ENCODE measurements at regions not wholly inside any gene's neighbourhood (a gene's known extent, or its start where the extent isn't known, plus 50 kb on each side); places are given as distances from the start of the nearest gene placed in this dataset.

DNA sequence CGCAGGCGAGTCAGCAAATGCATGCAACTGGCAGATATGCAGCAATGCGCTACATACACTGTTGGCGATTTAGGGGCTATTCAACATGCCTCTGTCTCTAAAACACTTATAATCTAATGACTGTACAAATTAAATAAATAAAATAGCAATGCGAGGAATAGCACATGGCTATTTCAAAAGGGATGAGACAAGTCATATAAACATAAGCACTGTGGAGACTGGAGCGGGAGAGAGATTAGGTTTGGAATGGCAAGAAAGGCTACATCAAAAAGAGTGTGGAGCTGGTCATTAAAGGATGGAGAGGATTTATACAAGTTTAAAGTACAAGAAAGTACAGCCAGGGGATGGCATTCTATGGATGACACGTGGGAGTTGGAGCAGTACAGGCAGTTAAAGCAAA is 523.5 kb upstream of the CAMK1G start:
- intact Hi-C loops (cut with DNase I), result no loop called here
- TF ChIP-seq CTCF (IDR thresholded peaks at IDR 0.05), result no peak
- DNase-seq (ENCODE audit: low spot score in 2 of 2), result no peak
- Histone ChIP-seq H3K27ac (no peak overlapping the region), H3K27me3 (no peaks in the 10 kb centered on the region), H3K9me3 (no peaks in the 10 kb centered on the region), H3K4me1 (no peaks in the 10 kb centered on the region), H3K36me3 (no peaks in the 10 kb centered on the region), H3K4me3 (no peak overlapping the region)

- no peak for TF ChIP-seq CTCF (IDR thresholded peaks at IDR 0.05)
- Histone ChIP-seq H3K27me3 (no peaks in the 10 kb centered on the region), H3K27ac (no peak overlapping the region), H3K4me3 (no peak overlapping the region), H3K4me1 (no peaks in the 10 kb centered on the region), H3K36me3 (no peaks in the 10 kb centered on the region), H3K9me3 (no peaks in the 10 kb centered on the region)
- intact Hi-C loops (cut with DNase I), result no loop called here
- no peak for DNase-seq (ENCODE audit: low spot score in 2 of 2)
Observed at GRCh38 chr1:209062081-209062620, 521.4 kb upstream of the CAMK1G start.

- DNase-seq (ENCODE audit: low spot score in 2 of 2), result no peak
- H3K27ac ChIP-seq, result no peak overlapping the region
- H3K27me3 ChIP-seq, result no peaks in the 10 kb centered on the region
- no peaks in the 10 kb centered on the region for H3K9me3 ChIP-seq
- H3K36me3 ChIP-seq, result no peaks in the 10 kb centered on the region
- H3K4me3 ChIP-seq, result no peak overlapping the region
- no peaks in the 10 kb centered on the region for H3K4me1 ChIP-seq
- no peak for TF ChIP-seq CTCF (IDR thresholded peaks at IDR 0.05)
- intact Hi-C loops (cut with DNase I), result no loop called here
Observed at GRCh38 chr1:209062863-209063262, 520.7 kb upstream of the CAMK1G start.

DNA sequence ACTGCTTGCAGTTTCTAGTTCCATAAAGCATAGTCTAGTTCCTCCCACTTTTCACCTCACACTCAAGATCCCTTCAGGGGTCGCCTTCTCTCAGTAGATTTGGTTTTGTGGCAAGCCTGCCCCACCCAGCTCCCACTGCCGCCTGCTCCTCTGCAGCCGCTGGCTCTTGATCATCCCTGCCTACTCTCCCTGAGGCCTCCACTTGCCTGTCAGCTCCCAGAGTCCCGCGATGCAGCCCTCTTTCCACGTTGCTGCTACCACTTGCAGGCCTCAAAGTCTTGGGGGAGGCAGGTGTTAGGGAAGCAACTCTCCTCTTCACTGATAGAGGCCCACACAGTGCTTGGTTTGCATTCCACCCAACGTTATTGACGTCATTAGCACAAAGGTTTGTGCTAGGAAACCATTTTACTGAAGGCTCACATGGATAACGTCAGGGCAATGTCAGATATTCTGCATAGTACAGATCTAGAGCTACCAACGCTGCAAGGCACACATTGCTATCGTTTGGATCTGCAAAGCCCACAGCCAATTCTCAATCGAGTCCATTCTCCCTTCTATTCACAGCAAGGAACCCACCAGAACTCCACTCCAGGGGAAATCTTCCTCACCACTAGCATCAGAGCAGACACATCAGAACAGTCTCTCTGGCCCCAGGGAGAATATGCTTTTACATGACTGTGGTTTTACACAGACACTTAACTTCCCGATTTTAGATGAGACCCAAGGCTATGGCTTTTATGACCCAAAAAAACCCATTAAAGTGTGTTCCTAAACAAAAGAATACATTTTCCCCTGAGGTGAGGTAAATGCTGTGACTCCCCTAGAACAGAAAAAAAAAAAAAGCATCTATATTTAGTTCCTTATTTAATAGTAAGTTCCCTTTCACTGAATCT is 519.5 kb upstream of the CAMK1G start:
- no peak overlapping the region for H3K27ac ChIP-seq
- intact Hi-C loops (cut with DNase I), result no loop called here

More for the DNA sequence above, 519.5 kb upstream of the CAMK1G start:
- Histone ChIP-seq H3K36me3 (no peaks in the 10 kb centered on the region), H3K9me3 (no peaks in the 10 kb centered on the region), H3K4me3 (no peak overlapping the region), H3K4me1 (no peaks in the 10 kb centered on the region), H3K27me3 (no peaks in the 10 kb centered on the region)
- DNase-seq (ENCODE audit: low spot score in 2 of 2), result no peak
- TF ChIP-seq CTCF (IDR thresholded peaks at IDR 0.05), result no peak

All from ascending aorta (tissue), 2 donors.